NCI-H748 (cell line): ENCODE measurements at regions not wholly inside any gene's neighbourhood (a gene's known extent, or its start where the extent isn't known, plus 50 kb on each side); places are given as distances from the start of the nearest gene placed in this dataset.
"Not testable (repeated sequence)": the region's sequence is repeated elsewhere in the genome, so short reads cannot be mapped to it uniquely, and the experiment has no call there.

Experiments used
- DNase-seq: peaks from one replicate; lab custom pipeline; 2025; ENCODE audit not compliant: unreplicated experiment; lab: John Stamatoyannopoulos, UW

GRCh38 chr5:23103566-23103965 lies 250.4 kb upstream of the CDH12 start:
- DNase-seq, result no peak

DNA sequence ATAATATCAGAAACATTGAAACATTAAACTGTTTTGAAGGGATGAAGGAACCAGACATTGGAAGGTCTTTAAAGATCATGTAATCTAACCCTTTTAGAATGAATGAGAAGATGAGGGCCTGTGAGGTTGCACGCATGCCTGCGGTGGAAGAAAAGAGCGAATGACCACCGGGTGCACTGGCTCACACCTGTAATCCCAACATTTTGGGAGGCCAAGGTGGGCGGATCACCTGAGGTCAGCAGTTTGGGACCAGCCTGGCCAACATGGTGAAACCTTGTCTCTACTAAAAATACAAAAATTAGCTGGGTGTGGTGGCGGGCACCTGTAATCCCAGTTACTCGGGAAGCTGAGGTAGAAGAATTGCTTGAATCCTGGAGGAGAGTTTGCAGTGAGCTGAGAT lies 242.3 kb upstream of the CDH12 start:
- DNase-seq, result not testable (repeated sequence)

- DNase-seq, result no peak
These were observed 236.1 kb upstream of the CDH12 start for GRCh38 chr5:23089286-23089685.

DNA sequence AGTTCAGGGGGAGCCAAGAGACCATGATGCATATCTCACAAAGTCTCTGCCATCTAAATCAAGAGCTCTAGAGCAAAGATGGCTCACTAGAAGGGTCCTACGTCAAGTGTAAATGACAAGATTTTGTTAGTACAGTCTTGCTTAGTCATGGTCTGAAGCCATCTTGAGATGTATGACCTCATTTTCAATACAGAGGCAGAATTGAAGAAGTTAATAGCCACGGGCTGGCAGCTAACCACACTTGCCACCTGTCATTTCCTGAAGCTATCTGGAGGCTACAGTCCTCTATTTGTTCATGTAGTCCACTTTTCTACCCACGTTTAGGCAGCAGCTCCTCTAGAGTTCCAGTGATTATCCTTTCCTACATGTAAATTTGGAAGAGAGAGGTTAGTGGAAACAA lies 231.7 kb upstream of the CDH12 start:
- DNase-seq, result no peak

- DNase-seq, result no peak
These were observed 219.0 kb upstream of the CDH12 start for GRCh38 chr5:23072179-23072578.

GRCh38 chr5:23071682-23072081 lies 218.5 kb upstream of the CDH12 start:
- DNase-seq, result no peak

- no peak for DNase-seq
These were observed 211.6 kb upstream of the CDH12 start for GRCh38 chr5:23064710-23065109.

DNA sequence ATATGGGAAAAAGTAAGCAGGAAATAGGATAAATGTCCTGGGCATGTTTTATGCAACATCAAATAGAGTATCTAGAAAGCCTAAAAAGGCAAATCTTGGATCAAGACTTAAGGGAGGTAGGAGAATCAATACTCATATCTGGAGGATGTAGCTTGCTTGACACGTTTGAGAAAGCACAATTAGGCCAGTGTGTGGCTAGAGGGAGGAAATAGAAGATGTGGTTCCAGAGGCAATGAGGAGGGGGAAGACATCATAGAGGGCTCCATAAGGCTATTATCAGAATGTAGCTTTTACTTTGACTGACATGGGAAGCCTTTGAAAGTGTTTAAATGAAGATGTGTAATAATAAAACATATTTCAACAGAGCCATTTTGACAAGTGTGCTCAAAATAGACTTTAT lies 200.7 kb upstream of the CDH12 start:
- no peak for DNase-seq

DNA sequence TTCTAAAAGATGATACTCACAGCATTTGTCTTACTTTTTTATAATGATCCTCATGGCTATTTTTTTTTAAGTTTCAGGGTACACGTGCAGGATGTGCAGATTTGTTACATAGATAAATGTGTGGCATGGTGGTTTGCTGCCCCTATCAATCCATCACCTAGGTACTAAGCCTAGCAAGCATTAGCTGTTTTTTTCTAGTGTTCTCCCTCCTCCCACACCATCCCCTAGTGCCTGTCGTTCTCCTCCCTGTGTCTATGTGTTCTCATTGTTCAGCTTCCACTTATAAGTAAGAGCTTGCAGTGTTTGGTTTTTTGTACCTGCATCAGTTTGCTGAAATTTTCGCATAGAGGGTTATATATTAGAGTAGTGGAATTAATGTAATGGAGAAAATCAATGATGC lies 189.1 kb upstream of the CDH12 start:
- DNase-seq, result no peak

GRCh38 chr5:23035555-23036090 lies 182.5 kb upstream of the CDH12 start:
- no peak for DNase-seq

DNA sequence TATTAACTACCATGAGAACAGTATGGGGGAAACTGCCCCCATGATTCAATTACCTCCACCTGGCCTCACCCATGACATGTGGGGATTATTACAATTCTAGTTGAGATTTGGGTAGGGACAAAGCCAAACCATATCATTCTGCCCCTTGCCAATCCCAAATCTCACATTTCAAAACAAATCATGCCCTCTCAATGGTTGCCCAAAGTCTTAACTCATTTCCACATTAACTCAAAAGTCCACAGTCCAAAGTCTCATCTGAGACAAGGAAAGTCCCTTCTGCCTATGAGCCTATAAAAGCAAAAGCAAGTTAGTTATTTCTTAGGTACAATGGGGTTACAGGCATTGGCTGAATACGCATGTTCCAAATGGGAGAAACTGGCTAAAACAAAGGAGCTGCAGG lies 180.7 kb upstream of the CDH12 start:
- DNase-seq, result no peak

DNA sequence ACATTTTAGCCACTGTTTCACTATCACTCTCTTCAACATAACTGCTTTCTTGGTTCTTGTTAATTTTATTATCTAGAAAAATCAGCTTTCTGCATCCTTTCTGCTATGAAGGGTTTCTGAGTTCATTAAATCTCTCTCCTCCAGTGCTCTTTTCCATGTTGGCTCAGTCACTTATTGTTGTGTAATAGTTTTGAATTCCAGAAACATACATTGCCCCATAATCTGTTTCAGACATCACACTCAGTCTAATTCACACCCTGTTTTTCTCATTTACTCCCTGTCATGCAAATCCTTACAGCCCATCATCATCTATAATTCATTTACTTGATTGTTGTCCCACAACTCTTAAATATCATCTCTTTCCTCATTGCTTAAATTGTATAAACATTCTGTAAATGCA lies 176.1 kb upstream of the CDH12 start:
- no peak for DNase-seq

DNA sequence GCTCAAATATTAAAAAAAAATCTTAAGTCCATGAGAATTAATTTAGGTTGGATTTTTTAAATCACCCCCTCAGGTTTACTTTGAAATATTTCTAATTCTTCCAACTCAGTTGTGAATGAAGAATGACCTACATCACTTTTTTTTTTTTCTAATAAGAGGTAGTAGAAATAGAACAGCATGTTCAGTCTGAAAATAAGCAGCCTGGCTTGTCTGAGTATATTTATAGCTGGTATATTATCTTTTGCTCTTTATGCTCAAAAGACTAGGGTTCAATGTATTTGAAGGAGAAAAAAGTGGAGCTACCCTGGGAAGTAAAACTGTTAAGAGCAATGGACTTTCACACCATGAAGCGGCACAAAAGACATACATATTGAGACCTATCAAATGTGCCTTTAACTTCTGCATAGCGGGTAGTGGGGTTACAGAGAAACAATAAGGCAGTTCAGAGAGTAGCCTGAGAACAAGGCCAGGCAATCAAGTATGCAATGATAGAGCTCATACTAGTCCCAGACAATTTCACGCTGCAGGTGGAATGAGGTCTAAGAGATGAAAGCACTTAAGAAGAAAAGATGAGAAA lies 175.4 kb upstream of the CDH12 start:
- DNase-seq, result no peak

DNA sequence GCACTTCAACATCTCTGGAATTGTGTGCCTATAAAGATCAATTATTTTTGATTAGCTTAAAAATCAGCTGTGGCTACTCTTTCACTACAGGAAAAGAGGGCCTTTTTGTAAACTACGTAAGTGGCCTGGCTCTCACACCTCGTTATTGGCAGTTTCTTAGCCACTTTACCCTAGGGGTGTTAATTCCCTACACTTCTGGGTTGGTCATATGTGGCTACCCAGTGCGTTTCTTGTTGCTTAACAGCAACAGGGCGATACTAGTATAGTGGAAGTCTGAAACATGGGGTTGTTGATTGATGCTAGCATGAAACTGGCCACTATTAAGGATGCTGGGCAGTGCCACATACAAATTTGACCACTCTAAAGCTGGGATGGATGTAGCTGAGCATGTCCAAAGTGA lies 174.7 kb upstream of the CDH12 start:
- DNase-seq, result no peak

- no peak for DNase-seq
These were observed 174.2 kb upstream of the CDH12 start for GRCh38 chr5:23027331-23027730.

- no peak for DNase-seq
These were observed 173.4 kb upstream of the CDH12 start for GRCh38 chr5:23026252-23027170.

- no peak for DNase-seq
These were observed 172.6 kb upstream of the CDH12 start for GRCh38 chr5:23025629-23026233.

GRCh38 chr5:23024470-23024869 lies 171.3 kb upstream of the CDH12 start:
- DNase-seq, result no peak

GRCh38 chr5:23014825-23015224 lies 161.7 kb upstream of the CDH12 start:
- DNase-seq, result no peak

GRCh38 chr5:23014266-23014665 lies 161.1 kb upstream of the CDH12 start:
- DNase-seq, result peak; percentile 48

DNA sequence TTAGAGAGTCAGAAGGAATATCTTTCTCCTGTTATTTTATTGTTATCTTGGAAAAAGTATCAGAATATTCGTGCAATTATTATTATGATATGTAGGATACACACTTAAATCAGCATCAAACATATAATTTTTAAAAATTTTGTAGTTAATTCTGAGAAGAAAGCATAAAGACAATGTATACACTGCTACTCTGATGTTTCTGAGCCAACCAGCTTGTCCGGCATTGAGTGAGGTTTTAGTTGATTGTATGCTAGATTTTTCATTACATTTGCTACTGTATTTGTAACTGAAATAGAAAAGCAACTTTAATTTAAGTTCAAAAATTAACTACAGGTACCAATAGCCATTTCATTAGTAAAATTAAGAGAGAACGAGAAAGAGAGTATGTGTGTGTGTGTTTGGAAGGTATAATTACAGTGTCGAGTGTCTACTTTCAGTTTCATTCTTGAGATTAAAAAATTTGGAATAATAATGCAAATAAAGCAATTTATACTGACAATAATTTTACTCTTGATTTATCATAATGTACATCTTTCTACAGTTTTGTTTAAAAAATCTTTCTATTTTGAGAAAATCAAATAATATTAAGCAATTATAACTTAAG lies 160.4 kb upstream of the CDH12 start:
- no peak for DNase-seq

GRCh38 chr5:23012842-23013241 lies 159.7 kb upstream of the CDH12 start:
- DNase-seq, result no peak
